Astrocyte (in vitro differentiated cells and primary cell): ENCODE measurements at regions not wholly inside any gene's neighbourhood (a gene's known extent, or its start where the extent isn't known, plus 50 kb on each side); places are given as distances from the start of the nearest gene placed in this dataset.

Experiments
- EZH2 ChIP-seq: IDR thresholded peaks from 2 replicates; pipeline ENCODE4 v1.6.1; 2012; ENCODE audit warnings: mild to moderate bottlenecking, low read length, inconsistent platforms; ENCODE audit not compliant: insufficient read depth
- TF ChIP-seq, protein P1 (sequence below): IDR thresholded peaks from 2 replicates; pipeline ENCODE4 v1.5.1; 2011; ENCODE audit warnings: low read depth, mild to moderate bottlenecking, inconsistent platforms, low read length, moderate library complexity; ENCODE audit not compliant: insufficient read depth

- TF ChIP-seq, protein P1, sequence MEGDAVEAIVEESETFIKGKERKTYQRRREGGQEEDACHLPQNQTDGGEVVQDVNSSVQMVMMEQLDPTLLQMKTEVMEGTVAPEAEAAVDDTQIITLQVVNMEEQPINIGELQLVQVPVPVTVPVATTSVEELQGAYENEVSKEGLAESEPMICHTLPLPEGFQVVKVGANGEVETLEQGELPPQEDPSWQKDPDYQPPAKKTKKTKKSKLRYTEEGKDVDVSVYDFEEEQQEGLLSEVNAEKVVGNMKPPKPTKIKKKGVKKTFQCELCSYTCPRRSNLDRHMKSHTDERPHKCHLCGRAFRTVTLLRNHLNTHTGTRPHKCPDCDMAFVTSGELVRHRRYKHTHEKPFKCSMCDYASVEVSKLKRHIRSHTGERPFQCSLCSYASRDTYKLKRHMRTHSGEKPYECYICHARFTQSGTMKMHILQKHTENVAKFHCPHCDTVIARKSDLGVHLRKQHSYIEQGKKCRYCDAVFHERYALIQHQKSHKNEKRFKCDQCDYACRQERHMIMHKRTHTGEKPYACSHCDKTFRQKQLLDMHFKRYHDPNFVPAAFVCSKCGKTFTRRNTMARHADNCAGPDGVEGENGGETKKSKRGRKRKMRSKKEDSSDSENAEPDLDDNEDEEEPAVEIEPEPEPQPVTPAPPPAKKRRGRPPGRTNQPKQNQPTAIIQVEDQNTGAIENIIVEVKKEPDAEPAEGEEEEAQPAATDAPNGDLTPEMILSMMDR = no peak
- TF ChIP-seq EZH2 = no peak
These were observed 182.7 kb upstream of the C14orf180 start for GRCh38 chr14:104396682-104397470.
